Epithelial cell of proximal tubule (primary cell): ENCODE measurements at regions not wholly inside any gene's neighbourhood (a gene's known extent, or its start where the extent isn't known, plus 50 kb on each side); places are given as distances from the start of the nearest gene placed in this dataset.

ENCODE experiments used
- DNase-seq: peaks from one replicate; pipeline ENCODE4 v3.0.0-alpha.2; 2011; ENCODE audit warnings: low read depth
- H3K4me3 ChIP-seq: 2 replicates; pipeline ENCODE4 v1.5.1; 2011; ENCODE audit warnings: low read depth, mild to moderate bottlenecking, low read length
- CTCF ChIP-seq: conservative IDR thresholded peaks from 2 replicates; pipeline ENCODE4 v1.5.1; 2012; ENCODE audit warnings: low read depth, mild to moderate bottlenecking, low read length

DNA sequence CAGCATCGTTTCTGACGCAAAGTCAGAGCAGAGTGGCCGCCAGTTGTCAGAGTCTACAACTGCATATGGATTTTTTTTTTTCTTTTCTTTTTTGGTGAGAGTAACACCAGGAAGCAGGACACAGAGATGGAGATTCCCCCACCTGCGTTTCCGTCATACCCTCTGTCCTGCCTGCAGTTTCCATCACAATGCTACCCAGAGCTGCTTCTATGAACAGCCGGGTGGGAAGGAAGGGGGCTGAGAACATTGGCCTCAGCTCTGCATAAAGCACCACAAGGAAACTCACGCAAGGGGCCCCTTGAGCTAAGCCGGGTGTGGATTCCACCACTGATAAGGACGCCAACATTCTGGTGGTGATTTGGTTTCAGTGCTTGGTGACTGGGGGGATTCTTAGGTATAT is 183.5 kb upstream of the AFDN start:
- no peak for TF ChIP-seq CTCF
- DNase-seq: no peak

GRCh38 chr6:167643716-167644115 is 183.0 kb upstream of the AFDN start:
- no peak overlapping the region for H3K4me3 ChIP-seq
- DNase-seq: no peak
- no peak for TF ChIP-seq CTCF

More for the DNA sequence above, 183.5 kb upstream of the AFDN start:
- H3K4me3 ChIP-seq: no peak overlapping the region

- DNase-seq: no peak
- no peak overlapping the region for H3K4me3 ChIP-seq
- no peak for TF ChIP-seq CTCF
Observed at GRCh38 chr6:167644412-167645132, 182.1 kb upstream of the AFDN start.

GRCh38 chr6:167645368-167645767 is 181.3 kb upstream of the AFDN start:
- no peak for TF ChIP-seq CTCF
- DNase-seq: no peak

GRCh38 chr6:167647306-167647705 is 179.4 kb upstream of the AFDN start:
- no peak for DNase-seq
- no peak for TF ChIP-seq CTCF

More at GRCh38 chr6:167645368-167645767, 181.3 kb upstream of the AFDN start:
- no peak overlapping the region for H3K4me3 ChIP-seq

DNA sequence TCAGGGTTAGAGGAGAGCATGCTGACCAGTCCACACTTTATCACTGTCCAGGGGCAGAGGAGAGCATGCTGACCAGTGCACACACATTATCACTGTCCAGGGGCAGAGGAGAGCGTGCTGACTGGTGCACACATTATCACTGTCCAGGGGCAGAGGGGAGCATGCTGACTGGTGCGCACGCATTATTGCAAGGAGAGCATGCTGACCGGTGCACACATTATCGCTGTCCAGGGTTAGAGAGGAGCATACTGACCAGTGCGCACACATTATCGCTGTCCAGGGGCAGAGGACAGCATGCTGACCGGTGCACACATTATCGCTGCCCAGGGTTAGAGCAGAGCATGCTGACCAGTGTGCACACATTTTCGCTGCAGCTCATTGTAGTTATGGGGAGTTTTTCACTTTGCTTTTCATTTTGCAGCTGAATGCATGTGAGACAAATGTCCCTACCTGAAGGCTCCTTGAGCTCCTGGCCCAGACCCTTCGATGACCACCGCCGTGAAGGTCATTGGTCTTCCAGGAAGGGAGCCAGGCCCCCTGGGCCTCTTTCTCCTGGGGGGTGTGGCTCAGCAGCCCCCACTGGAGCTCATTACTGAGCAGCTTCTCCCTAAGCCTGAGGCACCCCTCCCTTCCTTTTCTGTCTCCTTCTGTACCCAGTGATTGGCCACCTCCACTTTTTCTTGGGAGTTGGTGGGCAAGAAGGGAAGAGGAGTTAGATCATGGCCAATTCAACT is 178.8 kb upstream of the AFDN start:
- TF ChIP-seq CTCF: no peak
- no peak overlapping the region for H3K4me3 ChIP-seq
- no peak for DNase-seq

More at GRCh38 chr6:167647306-167647705, 179.4 kb upstream of the AFDN start:
- no peak overlapping the region for H3K4me3 ChIP-seq
